SK-N-SH (cell line): ENCODE measurements at regions not wholly inside any gene's neighbourhood (a gene's known extent, or its start where the extent isn't known, plus 50 kb on each side); places are given as distances from the start of the nearest gene placed in this dataset.

Source experiments
- CTCF ChIA-PET: fragments of 300-600, 350-600 bp; formaldehyde crosslinking; extraction: SDS; loops from one replicate; lab custom pipeline; 2021; lab: Yijun Ruan, JAX
- POLR2A ChIA-PET: fragments of 350-600 bp; sonication (Branson Sonifier 250); formaldehyde crosslinking; extraction: SDS; loops from one replicate; lab custom pipeline; 2020; ENCODE audit warnings: antibody characterized with exemption, inconsistent platforms; lab: Yijun Ruan, JAX
- DNase-seq: peaks from one replicate; pipeline ENCODE4 v3.0.0; 2012
- H2AFZ ChIP-seq: fragments of 200-600 bp; sonication (generic); 2 replicates; pipeline ENCODE4 v1.8.1; 2016; ENCODE audit warnings: antibody characterized with exemption, mild to moderate bottlenecking, low read depth
- H3F3A ChIP-seq: fragments of 200-600 bp; sonication (generic); replicated peaks from 2 replicates; pipeline ENCODE3; 2016; ENCODE audit warnings: antibody characterized with exemption, mild to moderate bottlenecking; ENCODE audit not compliant: insufficient read depth
- H3K27ac ChIP-seq, 2 experiments: fragments of 200-500 bp in 1 of 2; fragments of 200-600 bp in 1 of 2; sonication (Bioruptor generic) in 1 of 2; sonication (generic), shearing (Covaris generic) in 1 of 2; 2 replicates each; pipeline versions ENCODE4 v1.5.1 to v1.6.1; 2014 to 2016; ENCODE audit warnings: low read depth in 2 of 2, inconsistent platforms in 1 of 2, low read length in 1 of 2, mild to moderate bottlenecking in 1 of 2, mixed read lengths in 1 of 2
- H3K27me3 ChIP-seq: fragments of 200-600 bp; sonication (generic), shearing (Covaris generic); 2 replicates; pipeline ENCODE4 v1.6.1; 2016; ENCODE audit warnings: mixed run types; ENCODE audit not compliant: insufficient read depth
- H3K36me3 ChIP-seq, 2 experiments: fragments of 200-500 bp in 1 of 2; fragments of 200-600 bp in 1 of 2; sonication (Bioruptor generic) in 1 of 2; sonication (generic) in 1 of 2; replicated peaks in 1 of 2; 2 replicates each; pipeline versions ENCODE3 to v1.5.1; 2014 to 2016; ENCODE audit warnings: low read length in 1 of 2, mild to moderate bottlenecking in 1 of 2; ENCODE audit not compliant: insufficient read depth in 2 of 2, control insufficient read depth in 1 of 2
- H3K4me1 ChIP-seq, 2 experiments: fragments of 200-500 bp in 1 of 2; fragments of 200-600 bp in 1 of 2; sonication (Bioruptor generic) in 1 of 2; sonication (generic), shearing (Covaris generic) in 1 of 2; 2 replicates each; pipeline versions ENCODE4 v1.5.1 to v1.6.1; 2014 to 2016; ENCODE audit warnings: low read depth in 1 of 2, low read length in 1 of 2, mixed run types in 1 of 2; ENCODE audit not compliant: insufficient read depth in 2 of 2, control insufficient read depth in 1 of 2
- H3K4me2 ChIP-seq: fragments of 200-600 bp; sonication (generic), shearing (Covaris generic); 2 replicates; pipeline ENCODE4 v1.6.1; 2017; ENCODE audit warnings: mixed run types
- H3K4me3 ChIP-seq, 2 experiments: fragments of 200-500 bp in 1 of 2; fragments of 200-600 bp in 1 of 2; sonication (Bioruptor generic) in 1 of 2; sonication (generic), shearing (Covaris generic) in 1 of 2; 2 replicates each; pipeline versions ENCODE4 v1.5.1 to v1.8.1; 2014 to 2016; ENCODE audit warnings: low read depth in 2 of 2, inconsistent platforms in 1 of 2, low read length in 1 of 2, mild to moderate bottlenecking in 1 of 2, mixed read lengths in 1 of 2, moderate library complexity in 1 of 2
- H3K79me2 ChIP-seq: fragments of 200-600 bp; sonication (generic); 2 replicates; pipeline ENCODE4 v1.8.1; 2017; ENCODE audit warnings: mild to moderate bottlenecking; ENCODE audit not compliant: insufficient read depth
- H3K9ac ChIP-seq: fragments of 200-600 bp; sonication (generic); 2 replicates; pipeline ENCODE4 v1.6.1; 2017; ENCODE audit warnings: mixed run types
- H3K9me2 ChIP-seq: fragments of 200-600 bp; sonication (generic); 2 replicates; pipeline ENCODE4 v1.6.1; 2017; ENCODE audit warnings: mixed run types
- H3K9me3 ChIP-seq: fragments of 200-600 bp; sonication (generic); 2 replicates; pipeline ENCODE4 v1.6.1; 2017; ENCODE audit warnings: mixed run types, mild to moderate bottlenecking, moderate library complexity
- H4K20me1 ChIP-seq: fragments of 200-600 bp; sonication (generic); 2 replicates; pipeline ENCODE4 v1.6.1; 2017; ENCODE audit warnings: mild to moderate bottlenecking, mixed run types; ENCODE audit not compliant: insufficient read depth
- CTCF ChIP-seq: fragments of 200-600 bp; sonication (generic); IDR thresholded peaks from 2 replicates; pipeline ENCODE4 v1.6.1; 2017; ENCODE audit warnings: antibody characterized with exemption, mild to moderate bottlenecking, moderate library complexity
- EP300 ChIP-seq, 2 experiments: IDR thresholded peaks; 2 replicates each; pipeline versions ENCODE4 v1.4.0 to v1.6.1; 2012; ENCODE audit warnings: borderline replicate concordance in 1 of 2, low read depth in 1 of 2, low read length in 1 of 2
- EZH2phosphoT487 ChIP-seq: fragments of 200-600 bp; sonication (generic); IDR thresholded peaks from 2 replicates; pipeline ENCODE4 v1.6.1; 2017; ENCODE audit warnings: low read depth, mixed run types, mild to moderate bottlenecking, antibody characterized with exemption, moderate library complexity, borderline replicate concordance
- FOXJ3 ChIP-seq: sonication (generic); formaldehyde crosslinking; IDR thresholded peaks from 2 replicates; pipeline ENCODE4 v1.5.1; 2020; ENCODE audit warnings: mild to moderate bottlenecking, missing genetic modification reagents
- FOXM1 ChIP-seq: IDR thresholded peaks from 2 replicates; pipeline ENCODE4 v1.4.0; 2012; ENCODE audit warnings: low read depth, mild to moderate bottlenecking
- GABPA ChIP-seq: IDR thresholded peaks from 2 replicates; pipeline ENCODE4 v1.4.0; 2012; ENCODE audit warnings: low read depth, mild to moderate bottlenecking
- GATA2 ChIP-seq: sonication (generic); formaldehyde crosslinking; IDR thresholded peaks from 2 replicates; pipeline ENCODE4 v1.5.0; 2020; ENCODE audit warnings: mild to moderate bottlenecking, missing genetic modification reagents
- IRF3 ChIP-seq: fragments of 150-350 bp; IDR thresholded peaks from 2 replicates; pipeline ENCODE4 v1.6.1; 2016; ENCODE audit warnings: mild to moderate bottlenecking, low read depth, low read length
- NFIC ChIP-seq: IDR thresholded peaks from 2 replicates; pipeline ENCODE4 v1.4.0; 2012; ENCODE audit warnings: borderline replicate concordance
- PBX3 ChIP-seq: IDR thresholded peaks from 2 replicates; pipeline ENCODE4; 2012
- RCOR1 ChIP-seq: fragments of 150-350 bp; IDR thresholded peaks from 2 replicates; pipeline ENCODE4 v1.6.1; 2017; ENCODE audit warnings: antibody characterized with exemption, low read length
- RFX5 ChIP-seq: IDR thresholded peaks from 2 replicates; pipeline ENCODE4 v1.6.1; 2012; ENCODE audit warnings: mild to moderate bottlenecking, improper control_type of control experiment, low read length
- TCF12 ChIP-seq: IDR thresholded peaks from 2 replicates; pipeline ENCODE4 v1.4.0; 2012
- YY1 ChIP-seq: IDR thresholded peaks from 2 replicates; pipeline ENCODE4 v1.4.0; 2012; ENCODE audit warnings: low read depth, mild to moderate bottlenecking
- ZBTB33 ChIP-seq: IDR thresholded peaks from 2 replicates; pipeline ENCODE4 v1.4.0; 2012; ENCODE audit warnings: low read depth, borderline replicate concordance
- WGBS: methylation state at CpG from one replicate; pipeline ENCODE4 v1.1.6; 2017; ENCODE audit warnings: low lambda C conversion rate; 5-methylcytosine and 5-hydroxymethylcytosine counted together

- Histone ChIP-seq H2AFZ (no peak overlapping the region), H3K79me2 (no peaks in the 10 kb centered on the region), H3K27me3 (no peaks in the 10 kb centered on the region), H3F3A (no peaks in the 10 kb centered on the region), H3K4me3 (no peak overlapping the region)
- TF ChIP-seq YY1 (no peak), GABPA (no peak), TCF12 (no peak), EP300 (IDR thresholded peaks at IDR 0.05; ENCODE audit: borderline replicate concordance in 1 of 2, low read depth in 1 of 2, low read length in 1 of 2) (peak in 1 of 2 experiments; percentile 43; a peak in 1 of 4 replicates), RFX5 (no peak), GATA2 (CRISPR knock-in tag) (peak; percentile 66), CTCF (no peak), ZBTB33 (no peak), NFIC (no peak), FOXM1 (no peak), PBX3 (peak; percentile 27; the same call in 1 of the 2 replicates), IRF3 (no peak), EZH2phosphoT487 (no peak), RCOR1 (no peak), FOXJ3 (CRISPR knock-in tag) (no peak)
- TF ChIP-seq, all 33 proteins: peak for 3
- ChIA-PET POLR2A (no interaction called here), CTCF (interaction anchor here (1.0 kb wide), 1 partner anchor 339 kb away, joined by 3 read pairs; no protein-coding TSS in a partner anchor)
- 23% methylated on average over 2 of the region's 2 CpGs for WGBS
- H3K9me3 ChIP-seq = no peaks in the 10 kb centered on the region
- no peak overlapping the region for H3K4me2 ChIP-seq
- no peaks in the 10 kb centered on the region for H3K36me3 ChIP-seq
- peak overlapping the region in 1 of 2 experiments; percentile 55; a peak in 2 of 4 replicates for H3K27ac ChIP-seq
- no peaks in the 10 kb centered on the region for H4K20me1 ChIP-seq
- peaks cover 0 to 4% of the 10 kb centered on the region in 2 experiments; a peak in 2 of 4 replicates for H3K4me1 ChIP-seq
- DNase-seq = peak; percentile 22
- no peaks in the 10 kb centered on the region for H3K9me2 ChIP-seq
- no peak overlapping the region for H3K9ac ChIP-seq
Measured at GRCh38 chr5:90191352-90192045, 218.1 kb downstream of the CETN3 start.
